ENCODE measurements at regions not wholly inside any gene's neighbourhood (a gene's known extent, or its start where the extent isn't known, plus 50 kb on each side); places are given as distances from the start of the nearest gene placed in this dataset.
"Not testable (repeated sequence)": the region's sequence is repeated elsewhere in the genome, so short reads cannot be mapped to it uniquely, and the experiment has no call there.

GRCh38 chr3:124299831-124300230 is 307.9 kb upstream of the ROPN1 start:
- no peak for FAIRE-seq
- DNase-seq (ENCODE audit: insufficient read length, low spot score), result no peak

GRCh38 chr3:124300416-124300815 is 308.5 kb upstream of the ROPN1 start:
- DNase-seq (ENCODE audit: insufficient read length, low spot score), result no peak
- FAIRE-seq, result peak; percentile 23

GRCh38 chr3:124303305-124303910 is 311.5 kb upstream of the ROPN1 start:
- no peak for FAIRE-seq
- no peak for DNase-seq (ENCODE audit: insufficient read length, low spot score)

- no peak for FAIRE-seq
- DNase-seq (ENCODE audit: insufficient read length, low spot score), result no peak
Measured at GRCh38 chr3:124306665-124307064, 314.7 kb upstream of the ROPN1 start.

- no peak for FAIRE-seq
- no peak for DNase-seq (ENCODE audit: insufficient read length, low spot score)
Measured at GRCh38 chr3:124313621-124314020, 321.7 kb upstream of the ROPN1 start.

- DNase-seq (ENCODE audit: insufficient read length, low spot score), result peak; percentile 43
Measured at GRCh38 chr3:124315215-124316033, 323.5 kb upstream of the ROPN1 start.

GRCh38 chr3:124316034-124316287 is 324.0 kb upstream of the ROPN1 start:
- FAIRE-seq, result no peak
- no peak for DNase-seq (ENCODE audit: insufficient read length, low spot score)

More at GRCh38 chr3:124315215-124316033, 323.5 kb upstream of the ROPN1 start:
- FAIRE-seq, result no peak

- DNase-seq (ENCODE audit: insufficient read length, low spot score), result no peak
Measured at GRCh38 chr3:124318014-124318413, 326.1 kb upstream of the ROPN1 start.

GRCh38 chr3:124318656-124319055 is 326.7 kb upstream of the ROPN1 start:
- no peak for DNase-seq (ENCODE audit: insufficient read length, low spot score)
- no peak for FAIRE-seq

More at GRCh38 chr3:124318014-124318413, 326.1 kb upstream of the ROPN1 start:
- FAIRE-seq, result no peak

GRCh38 chr3:124320976-124321375 is 329.1 kb upstream of the ROPN1 start:
- FAIRE-seq, result no peak
- DNase-seq (ENCODE audit: insufficient read length, low spot score), result no peak

- no peak for FAIRE-seq
Measured at GRCh38 chr3:124322309-124322880, 330.5 kb upstream of the ROPN1 start.

GRCh38 chr3:124322966-124323365 is 331.0 kb upstream of the ROPN1 start:
- DNase-seq (ENCODE audit: insufficient read length, low spot score), result no peak
- FAIRE-seq, result no peak

More at GRCh38 chr3:124322309-124322880, 330.5 kb upstream of the ROPN1 start:
- DNase-seq (ENCODE audit: insufficient read length, low spot score), result no peak

- no peak for DNase-seq (ENCODE audit: insufficient read length, low spot score)
- FAIRE-seq, result no peak
Measured at GRCh38 chr3:124325248-124325647, 333.3 kb upstream of the ROPN1 start.

GRCh38 chr3:124329723-124330122 is 337.8 kb upstream of the ROPN1 start:
- no peak for DNase-seq (ENCODE audit: insufficient read length, low spot score)
- FAIRE-seq, result no peak

- FAIRE-seq (no peak), DNase-seq (ENCODE audit: insufficient read length, low spot score) (no peak)
Measured at GRCh38 chr3:124333931-124334640, 342.2 kb upstream of the ROPN1 start.

- FAIRE-seq (no peak), DNase-seq (ENCODE audit: insufficient read length, low spot score) (no peak)
Measured at GRCh38 chr3:124336067-124336656, 344.2 kb upstream of the ROPN1 start.

GRCh38 chr3:124345845-124346244 is 353.9 kb upstream of the ROPN1 start:
- no peak for FAIRE-seq
- DNase-seq (ENCODE audit: insufficient read length, low spot score), result no peak

- FAIRE-seq, result no peak
- DNase-seq (ENCODE audit: insufficient read length, low spot score), result no peak
Measured at GRCh38 chr3:124346487-124346886, 354.6 kb upstream of the ROPN1 start.

- FAIRE-seq, result no peak
- DNase-seq (ENCODE audit: insufficient read length, low spot score), result no peak
Measured at GRCh38 chr3:124347418-124347817, 355.5 kb upstream of the ROPN1 start.

GRCh38 chr3:124348555-124348954 is 356.6 kb upstream of the ROPN1 start:
- DNase-seq (ENCODE audit: insufficient read length, low spot score); FAIRE-seq: not testable (repeated sequence)
